Loucy (cell line): ENCODE measurements at regions not wholly inside any gene's neighbourhood (a gene's known extent, or its start where the extent isn't known, plus 50 kb on each side); places are given as distances from the start of the nearest gene placed in this dataset.

Experiments
- EZH2phosphoT487 ChIP-seq: fragments of 200-600 bp; IDR thresholded peaks from 2 replicates; pipeline ENCODE4 v1.6.1; 2018; ENCODE audit warnings: antibody characterized with exemption, mild to moderate bottlenecking, moderate library complexity, borderline replicate concordance
- TF ChIP-seq, protein P1 (sequence below): fragments of 200-600 bp; sonication (generic); conservative IDR thresholded peaks from 2 replicates; pipeline ENCODE4 v1.5.1; 2014; ENCODE audit warnings: mild to moderate bottlenecking, antibody characterized with exemption, low read length

DNA sequence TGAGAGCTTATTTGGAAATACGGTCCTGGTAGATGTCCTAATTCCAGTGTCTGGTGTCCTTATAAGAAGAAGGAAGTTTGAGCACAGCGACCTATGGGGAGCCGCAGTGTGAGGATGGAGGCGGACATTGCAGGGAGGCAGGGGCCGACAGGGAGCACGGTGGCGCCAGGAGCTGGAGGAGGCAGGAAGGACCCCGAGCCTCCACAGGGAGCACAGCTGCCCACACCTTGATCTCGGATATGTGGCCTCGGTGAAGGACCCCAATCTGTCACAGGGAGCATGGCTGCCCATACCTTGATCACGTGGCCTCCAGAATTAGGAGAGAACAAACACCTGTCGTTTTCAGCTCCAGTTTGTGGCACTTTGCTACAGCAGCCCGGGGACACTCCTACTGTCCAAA lies 461.6 kb upstream of the SALL3 start:
- TF ChIP-seq, protein P1, sequence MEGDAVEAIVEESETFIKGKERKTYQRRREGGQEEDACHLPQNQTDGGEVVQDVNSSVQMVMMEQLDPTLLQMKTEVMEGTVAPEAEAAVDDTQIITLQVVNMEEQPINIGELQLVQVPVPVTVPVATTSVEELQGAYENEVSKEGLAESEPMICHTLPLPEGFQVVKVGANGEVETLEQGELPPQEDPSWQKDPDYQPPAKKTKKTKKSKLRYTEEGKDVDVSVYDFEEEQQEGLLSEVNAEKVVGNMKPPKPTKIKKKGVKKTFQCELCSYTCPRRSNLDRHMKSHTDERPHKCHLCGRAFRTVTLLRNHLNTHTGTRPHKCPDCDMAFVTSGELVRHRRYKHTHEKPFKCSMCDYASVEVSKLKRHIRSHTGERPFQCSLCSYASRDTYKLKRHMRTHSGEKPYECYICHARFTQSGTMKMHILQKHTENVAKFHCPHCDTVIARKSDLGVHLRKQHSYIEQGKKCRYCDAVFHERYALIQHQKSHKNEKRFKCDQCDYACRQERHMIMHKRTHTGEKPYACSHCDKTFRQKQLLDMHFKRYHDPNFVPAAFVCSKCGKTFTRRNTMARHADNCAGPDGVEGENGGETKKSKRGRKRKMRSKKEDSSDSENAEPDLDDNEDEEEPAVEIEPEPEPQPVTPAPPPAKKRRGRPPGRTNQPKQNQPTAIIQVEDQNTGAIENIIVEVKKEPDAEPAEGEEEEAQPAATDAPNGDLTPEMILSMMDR: no peak
- no peak for TF ChIP-seq EZH2phosphoT487
